Skeletal muscle cell (primary cell): ENCODE measurements at regions not wholly inside any gene's neighbourhood (a gene's known extent, or its start where the extent isn't known, plus 50 kb on each side); places are given as distances from the start of the nearest gene placed in this dataset.

Experiments used
- DNase-seq: peaks from one replicate; pipeline ENCODE4 v3.0.0-alpha.2; 2010; ENCODE audit warnings: low read depth
- H3K4me3 ChIP-seq: 2 replicates; pipeline ENCODE4 v1.5.1; 2011; ENCODE audit warnings: low read depth, mild to moderate bottlenecking, control low read depth, low read length, moderate library complexity

DNA sequence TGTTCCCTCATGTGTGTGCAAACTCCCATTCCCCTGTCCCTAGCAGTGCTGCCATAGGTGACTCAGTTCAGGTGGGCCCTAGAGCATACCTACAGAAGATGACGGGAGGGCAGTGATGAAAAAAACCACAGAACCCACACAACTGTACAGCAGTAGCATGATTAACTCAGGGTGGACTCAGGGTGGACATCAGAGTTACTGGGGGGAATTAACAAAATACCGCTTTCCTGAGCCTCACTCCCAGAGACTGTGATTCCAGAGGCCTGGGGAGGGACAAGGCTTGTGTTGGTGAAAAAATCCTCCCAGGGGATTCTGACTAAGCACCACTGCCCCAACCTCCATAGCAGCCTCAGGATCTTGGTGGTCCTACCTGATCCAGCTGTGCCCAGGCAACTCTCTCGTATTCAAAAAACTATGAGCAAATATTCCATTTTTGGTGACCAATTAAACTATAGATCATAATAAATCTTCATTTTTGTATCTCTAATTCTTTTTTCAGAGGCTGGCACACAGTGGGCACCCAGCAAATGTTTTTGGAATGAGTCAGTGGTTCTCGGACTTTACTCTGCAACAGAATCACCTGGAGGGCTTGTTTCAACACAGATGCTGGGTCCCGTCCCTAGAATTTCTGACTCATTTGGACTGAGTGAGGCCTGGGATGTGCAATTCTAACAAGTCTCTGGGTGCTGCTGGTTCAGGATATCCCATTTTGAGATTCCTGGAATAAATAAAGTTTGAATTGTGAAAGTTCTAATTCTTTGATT, 84.1 kb upstream of the NABP1 start:
- H3K4me3 ChIP-seq, result no peak overlapping the region
- DNase-seq, result peak; percentile 38

DNA sequence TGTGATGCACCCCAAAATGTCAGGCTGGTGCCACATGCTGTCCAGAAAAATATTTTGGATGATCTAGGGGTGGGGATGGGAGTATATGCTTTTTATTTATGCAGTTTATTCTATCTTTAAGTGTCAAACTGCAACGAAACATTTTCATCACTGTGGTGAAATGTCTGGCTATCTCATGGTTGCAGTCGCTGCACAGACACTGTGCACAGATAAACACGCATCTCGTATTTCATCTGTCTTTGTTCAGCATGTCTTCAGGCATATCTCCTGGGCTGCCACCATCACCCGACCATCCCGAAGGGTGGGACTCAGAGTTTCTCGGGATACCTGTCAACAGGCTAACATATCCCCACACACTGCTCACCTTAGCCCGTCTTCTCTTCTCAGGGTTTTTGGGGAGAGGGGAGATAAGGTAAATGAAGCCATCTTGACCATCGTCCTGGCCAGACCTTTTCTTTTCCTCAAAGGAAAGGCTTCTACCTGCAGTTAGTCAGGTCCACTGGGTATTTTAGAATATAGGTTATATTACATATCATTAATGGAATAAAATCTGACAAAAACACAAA, 80.7 kb upstream of the NABP1 start:
- no peak for DNase-seq
- H3K4me3 ChIP-seq, result no peak overlapping the region

DNA sequence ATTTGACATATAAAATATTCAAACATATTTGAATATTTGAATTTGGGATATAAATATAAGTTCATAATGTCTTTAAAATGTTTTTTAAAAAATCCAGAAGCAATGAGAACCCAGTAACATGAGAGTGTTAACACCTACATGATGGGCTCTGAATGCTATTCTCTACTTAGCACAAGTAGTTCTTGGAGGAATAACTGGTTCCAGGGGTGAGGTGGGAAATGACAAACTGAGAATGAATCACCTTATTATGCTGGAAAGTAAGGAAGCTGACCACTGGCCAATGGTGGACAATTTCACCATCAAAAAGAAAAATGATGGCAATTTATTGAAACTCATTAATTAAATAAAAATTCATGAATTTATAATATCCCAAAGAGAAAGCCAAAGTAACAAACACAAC, 79.6 kb upstream of the NABP1 start:
- H3K4me3 ChIP-seq, result no peak overlapping the region
- no peak for DNase-seq

DNA sequence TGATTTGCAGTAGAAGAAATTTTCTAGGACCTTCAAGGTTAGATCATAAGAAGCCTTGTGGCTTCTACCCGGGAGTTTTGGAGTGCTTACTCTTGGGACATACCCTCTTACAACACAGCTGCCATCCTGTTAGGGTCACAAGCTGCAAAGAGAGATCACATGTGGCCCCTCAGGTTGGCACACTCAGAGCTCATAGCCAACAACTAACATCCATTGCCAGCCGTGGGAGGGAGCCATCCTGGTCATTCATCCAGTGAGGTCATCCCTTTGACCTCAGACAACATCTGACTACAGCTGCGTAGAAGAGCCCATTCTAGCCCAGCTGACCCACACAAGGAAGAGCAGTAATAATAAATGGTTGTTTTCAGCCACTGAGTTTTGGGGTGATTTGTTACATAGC, 76.9 kb upstream of the NABP1 start:
- no peak overlapping the region for H3K4me3 ChIP-seq
- DNase-seq, result no peak

DNA sequence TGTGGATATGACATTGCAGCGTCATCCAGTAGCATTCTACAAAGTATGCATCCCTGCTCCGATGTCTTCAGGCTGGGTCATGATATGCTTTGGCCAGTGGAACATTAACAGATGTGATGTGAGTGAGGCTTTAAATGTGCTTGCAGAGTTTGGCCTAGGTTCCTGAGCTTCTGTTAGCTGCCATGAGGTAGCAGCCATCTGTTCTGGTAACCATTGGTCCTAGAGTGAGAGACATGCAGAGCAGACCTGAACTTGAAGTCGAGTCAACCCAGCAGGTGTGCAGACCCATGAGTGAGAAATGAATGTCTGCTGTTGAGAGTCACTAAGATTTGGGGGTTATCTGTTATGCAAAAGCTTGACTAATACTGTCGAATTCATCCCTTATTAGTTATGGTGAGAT, 73.8 kb upstream of the NABP1 start:
- H3K4me3 ChIP-seq, result no peak overlapping the region
- no peak for DNase-seq

DNA sequence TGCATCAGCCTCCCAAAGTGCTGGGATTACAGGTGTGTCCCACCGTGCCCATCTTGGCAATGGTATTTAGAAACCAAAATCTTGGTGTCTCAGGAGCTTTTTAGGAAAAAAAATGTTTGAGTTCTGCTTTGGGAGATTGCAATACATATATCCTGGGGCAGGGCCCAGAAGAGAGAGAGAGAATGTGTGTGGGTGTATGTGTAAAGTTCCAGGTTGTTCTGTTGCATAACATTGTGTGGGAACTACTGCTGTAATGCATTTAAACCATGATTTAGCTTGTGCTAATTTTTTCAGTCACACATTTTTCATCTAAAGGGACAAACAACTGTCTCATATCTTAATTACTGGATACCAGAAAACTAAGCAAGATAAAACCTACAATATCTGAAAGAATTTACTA, 70.8 kb upstream of the NABP1 start:
- DNase-seq, result peak; percentile 33
- H3K4me3 ChIP-seq, result no peak overlapping the region

DNA sequence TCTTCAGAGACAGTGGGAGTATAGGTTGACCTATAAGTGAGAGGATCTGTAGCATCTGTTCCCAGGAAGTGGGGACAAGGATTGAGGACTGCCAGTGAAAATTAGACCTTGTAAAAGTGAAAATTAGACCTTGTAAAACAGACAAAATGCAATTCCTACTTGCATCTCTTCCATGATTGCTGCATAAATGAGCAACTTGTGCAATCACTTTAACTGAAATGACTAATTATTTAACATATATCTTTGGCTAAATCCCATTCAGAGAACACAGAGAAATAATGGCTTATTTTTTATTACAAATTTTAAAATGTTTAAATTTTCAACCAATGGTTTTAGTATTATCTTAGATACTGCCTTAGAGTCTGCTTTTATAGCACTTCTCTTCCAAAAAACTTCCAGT, 67.2 kb upstream of the NABP1 start:
- no peak for DNase-seq
- no peak overlapping the region for H3K4me3 ChIP-seq

DNA sequence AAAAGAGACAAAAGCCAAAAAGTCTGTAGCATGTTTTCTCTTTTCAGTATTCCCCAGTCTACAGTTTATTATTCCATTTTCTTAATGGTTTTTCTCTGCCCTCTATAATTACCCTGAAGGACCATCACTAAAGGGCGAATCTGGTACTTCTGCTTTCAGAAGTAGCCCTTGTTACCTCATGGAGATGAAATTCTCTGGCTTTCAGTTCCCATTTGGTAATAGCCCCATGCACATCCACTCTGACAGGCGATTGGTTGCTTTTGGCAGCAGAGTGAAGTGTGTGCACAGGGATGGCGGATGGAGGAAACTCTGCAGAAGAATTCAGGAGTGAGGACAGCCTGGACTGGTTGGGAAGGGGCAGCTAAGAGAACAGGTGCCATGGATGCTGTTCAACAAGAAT, 66.3 kb upstream of the NABP1 start:
- DNase-seq, result no peak
- no peak overlapping the region for H3K4me3 ChIP-seq

DNA sequence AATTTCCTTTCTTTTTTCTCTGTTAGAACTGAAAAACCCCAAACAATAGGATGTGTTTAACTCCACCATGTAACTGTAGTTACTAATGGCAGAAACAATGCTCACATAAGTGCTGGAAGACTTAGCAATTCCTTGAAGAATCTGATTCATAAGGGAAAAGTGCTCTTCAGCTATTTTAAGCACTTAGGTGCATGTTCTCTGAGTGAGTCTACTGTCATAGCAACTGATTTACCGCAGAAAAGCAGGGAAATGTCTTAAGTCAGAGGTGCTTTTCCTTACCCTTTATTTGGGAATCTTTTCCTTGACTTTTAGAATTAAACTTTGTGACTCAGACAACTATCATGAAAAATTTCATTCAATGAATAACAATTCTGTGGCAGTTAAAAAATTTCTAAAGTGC, 65.4 kb upstream of the NABP1 start:
- peak; percentile 82 for DNase-seq
- H3K4me3 ChIP-seq, result no peak overlapping the region

DNA sequence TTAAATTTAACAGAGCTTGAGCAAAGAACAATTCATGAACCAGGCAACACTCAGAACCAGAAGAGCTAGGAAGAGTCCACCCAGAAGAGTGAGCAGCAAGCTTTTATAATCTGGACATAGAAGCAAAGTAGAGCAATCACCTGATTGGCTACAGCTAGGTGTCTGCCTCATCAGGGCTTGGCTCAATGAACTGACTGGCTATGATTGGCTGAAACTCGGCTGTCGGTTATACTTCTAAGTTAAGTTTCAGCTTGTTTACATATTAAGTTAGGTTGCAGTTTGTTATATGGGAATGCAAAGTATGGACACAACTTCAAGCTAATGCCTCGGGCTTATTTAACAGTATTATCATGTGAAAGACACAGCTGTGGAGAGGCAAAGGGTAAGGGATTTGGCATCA, 63.2 kb upstream of the NABP1 start:
- no peak overlapping the region for H3K4me3 ChIP-seq
- no peak for DNase-seq

DNA sequence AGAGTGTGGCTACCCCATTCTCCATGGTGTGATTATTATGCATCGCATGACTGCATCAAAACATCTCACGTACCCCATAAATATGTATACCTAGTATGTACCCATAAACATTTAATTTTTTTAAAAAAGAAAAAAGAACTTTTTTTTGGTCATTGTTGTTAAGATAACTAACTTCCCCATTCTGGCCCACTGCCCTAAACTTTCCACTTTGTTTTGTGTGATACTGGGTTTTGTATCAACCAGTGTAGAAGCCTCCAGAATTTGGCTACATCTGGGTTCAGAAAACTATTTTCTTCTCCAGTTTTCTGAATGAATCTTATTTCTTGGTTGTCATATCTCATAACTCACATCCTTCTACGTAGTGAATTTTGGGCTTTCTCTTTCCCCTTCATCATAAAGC, 62.3 kb upstream of the NABP1 start:
- DNase-seq, result no peak
- H3K4me3 ChIP-seq, result no peak overlapping the region

DNA sequence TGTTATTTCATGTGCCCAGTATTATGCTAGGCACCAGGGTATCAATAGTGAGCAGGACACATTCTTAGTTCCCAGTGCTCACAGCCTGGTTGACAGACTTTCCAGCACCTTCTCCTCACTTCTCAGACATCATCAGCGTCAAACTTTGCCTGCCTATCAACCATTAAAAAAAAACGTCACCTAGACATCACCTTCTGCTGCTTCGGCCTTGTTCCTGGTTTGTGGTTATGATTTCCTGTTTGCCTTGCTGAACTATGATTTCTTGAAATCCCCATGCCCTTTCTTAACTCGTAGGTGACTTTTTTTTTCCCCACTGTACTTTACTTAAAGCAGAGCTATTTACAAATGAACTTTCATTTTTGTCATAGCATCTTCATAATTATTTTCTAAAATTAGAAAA, 60.4 kb upstream of the NABP1 start:
- DNase-seq, result no peak
- no peak overlapping the region for H3K4me3 ChIP-seq

DNA sequence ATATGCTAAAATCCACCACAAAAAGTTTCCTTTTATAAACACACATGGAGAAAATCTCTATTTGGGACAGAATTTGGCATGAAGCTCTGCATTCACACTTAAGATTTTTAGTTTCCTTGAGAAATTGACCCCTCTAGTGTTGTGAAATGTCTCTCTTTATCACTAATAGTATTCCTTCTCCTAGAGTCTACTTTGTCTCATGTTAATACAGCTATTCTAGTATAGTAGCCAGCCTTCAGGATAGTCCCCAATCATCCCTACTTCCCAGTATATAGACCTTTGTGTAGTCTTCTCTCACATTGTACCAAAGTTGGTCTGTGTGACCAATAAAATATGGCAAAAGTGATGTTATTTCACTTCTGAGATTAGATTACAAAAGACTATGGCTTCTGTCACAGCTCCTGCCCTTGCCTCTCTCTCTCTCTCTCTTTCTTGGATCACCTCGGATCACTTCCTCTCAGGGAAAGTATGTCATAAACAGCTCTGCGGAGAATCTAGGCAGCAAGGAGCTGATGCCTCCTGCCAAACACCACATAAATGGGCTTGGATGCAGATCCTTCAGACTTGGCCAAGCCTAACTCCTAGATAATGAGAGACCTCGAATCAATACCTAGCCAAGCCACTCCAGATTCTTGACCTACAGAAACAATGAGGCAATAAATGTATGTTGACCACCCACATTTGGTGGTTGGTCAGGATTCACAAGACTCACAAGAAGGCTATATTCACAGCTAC, 59.7 kb upstream of the NABP1 start:
- H3K4me3 ChIP-seq, result no peak overlapping the region
- no peak for DNase-seq

DNA sequence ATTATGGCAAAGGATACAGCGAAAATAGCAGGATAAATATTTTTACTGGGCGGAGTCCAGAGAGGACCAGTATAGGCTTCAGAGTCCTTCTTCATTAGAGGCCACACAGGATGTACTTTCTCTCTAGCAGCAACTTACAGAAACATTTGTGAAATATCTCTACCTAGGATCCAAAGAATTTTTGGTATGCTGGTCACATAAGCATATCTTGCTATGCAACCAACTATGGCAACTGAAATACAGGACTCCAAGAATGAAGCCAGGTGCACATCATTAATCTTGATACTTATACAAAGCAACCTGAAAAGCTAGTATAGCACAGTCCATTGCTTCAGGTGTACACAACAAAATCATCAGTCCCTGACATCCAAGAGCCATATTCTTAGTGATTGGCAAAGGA, 59.1 kb upstream of the NABP1 start:
- no peak overlapping the region for H3K4me3 ChIP-seq
- no peak for DNase-seq

DNA sequence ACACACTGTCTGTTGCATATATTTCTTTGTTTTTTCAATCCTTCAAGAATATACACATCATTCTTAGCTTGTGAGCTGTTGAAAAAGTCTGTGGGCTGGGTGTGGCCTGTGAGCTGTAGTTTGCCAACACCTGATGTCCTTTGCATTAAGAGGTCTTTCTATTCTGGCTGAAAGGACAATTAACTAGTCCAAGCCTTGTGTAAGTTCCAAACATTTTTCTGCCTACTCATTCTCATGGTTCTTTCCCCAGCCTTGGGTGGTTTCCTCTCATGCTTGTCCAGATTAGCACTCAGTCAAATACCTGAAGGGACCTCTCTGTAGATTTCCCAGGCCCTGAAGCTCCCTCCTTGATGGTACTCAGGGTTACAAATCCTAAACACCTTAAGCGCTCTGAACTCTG, 57.8 kb upstream of the NABP1 start:
- H3K4me3 ChIP-seq, result no peak overlapping the region
- DNase-seq, result no peak

DNA sequence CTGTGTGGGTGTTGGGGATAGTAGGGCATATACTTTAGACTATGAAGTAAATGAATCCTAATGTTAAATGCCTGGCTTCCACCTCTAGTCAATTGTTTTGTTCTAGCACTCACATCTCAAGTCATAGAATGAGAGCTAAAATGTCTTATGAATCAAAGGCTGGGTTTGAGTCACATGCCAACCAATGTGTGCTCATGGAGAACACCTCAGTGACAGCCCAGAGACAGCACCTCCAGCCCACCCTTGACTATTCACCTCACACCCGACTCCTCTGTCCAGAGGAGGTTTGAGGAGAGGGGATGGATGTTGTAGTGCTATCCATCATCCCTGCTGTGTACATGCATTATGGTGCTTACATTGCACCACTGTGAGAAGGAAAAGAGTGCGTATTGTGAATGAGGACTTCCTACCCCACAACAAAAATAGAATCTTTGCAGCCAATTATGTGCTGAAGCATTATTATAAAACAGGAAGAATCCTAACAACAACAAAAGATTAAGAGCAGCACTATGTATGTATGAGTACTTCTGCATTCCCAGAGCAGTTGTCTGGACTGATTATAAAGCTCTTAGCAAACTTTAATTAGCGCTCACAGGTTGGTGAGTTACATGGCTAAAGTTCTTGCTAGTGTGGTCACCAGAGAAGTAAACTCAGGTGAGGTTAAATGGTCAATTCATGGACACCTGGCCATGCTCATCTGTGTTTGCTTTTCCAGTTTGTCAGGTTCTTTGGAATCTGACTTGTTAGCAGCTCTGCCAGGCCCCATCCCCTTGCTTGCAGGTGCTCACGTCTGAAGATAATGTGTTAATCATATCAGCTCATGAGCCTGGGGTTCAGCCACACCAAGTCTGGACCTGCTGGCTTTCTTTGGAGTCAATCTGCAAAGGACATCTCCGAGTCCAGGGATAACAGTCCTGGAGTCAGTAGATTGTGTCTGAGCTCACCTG, 55.3 kb upstream of the NABP1 start:
- DNase-seq, result no peak
- H3K4me3 ChIP-seq, result no peak overlapping the region

DNA sequence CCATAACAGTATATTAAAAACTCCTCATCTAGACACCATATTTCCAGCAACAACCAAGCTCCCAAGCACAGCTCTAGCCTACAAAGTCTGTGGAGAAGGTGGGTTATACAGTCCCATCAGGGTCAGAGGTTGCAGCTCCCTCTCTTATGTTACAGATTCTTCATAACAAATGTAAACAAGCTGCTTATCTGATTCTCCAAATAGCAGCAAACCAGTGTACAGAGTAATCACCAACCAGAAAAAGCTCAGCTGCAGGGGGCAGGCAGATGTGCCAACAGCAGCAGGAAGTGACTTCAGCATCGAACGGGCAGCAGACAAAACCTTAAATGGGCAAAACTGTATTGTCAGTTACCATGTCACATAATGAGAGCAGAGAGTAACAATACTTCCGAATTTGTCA, 52.9 kb upstream of the NABP1 start:
- no peak for DNase-seq

DNA sequence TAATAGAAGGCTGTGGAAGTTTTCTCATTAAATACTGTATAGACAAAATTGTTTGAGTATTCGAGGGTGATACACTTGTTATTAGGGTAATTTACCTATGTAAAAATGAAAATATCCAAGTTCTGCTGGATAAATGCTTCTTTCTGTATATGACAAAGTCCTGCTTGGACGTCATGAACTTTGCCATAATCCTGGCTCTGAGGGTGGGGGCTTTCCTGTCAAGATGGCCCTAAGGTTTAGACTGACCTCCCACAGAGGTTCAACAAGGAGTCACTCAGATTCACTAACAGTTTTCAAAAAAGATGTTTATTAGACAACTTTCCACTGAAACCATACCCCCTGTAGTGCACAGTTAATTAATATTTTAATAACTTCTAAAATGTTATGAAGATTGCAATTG, 52.5 kb upstream of the NABP1 start:
- no peak overlapping the region for H3K4me3 ChIP-seq
- DNase-seq, result no peak

More for the DNA sequence above, 52.9 kb upstream of the NABP1 start:
- no peak overlapping the region for H3K4me3 ChIP-seq

DNA sequence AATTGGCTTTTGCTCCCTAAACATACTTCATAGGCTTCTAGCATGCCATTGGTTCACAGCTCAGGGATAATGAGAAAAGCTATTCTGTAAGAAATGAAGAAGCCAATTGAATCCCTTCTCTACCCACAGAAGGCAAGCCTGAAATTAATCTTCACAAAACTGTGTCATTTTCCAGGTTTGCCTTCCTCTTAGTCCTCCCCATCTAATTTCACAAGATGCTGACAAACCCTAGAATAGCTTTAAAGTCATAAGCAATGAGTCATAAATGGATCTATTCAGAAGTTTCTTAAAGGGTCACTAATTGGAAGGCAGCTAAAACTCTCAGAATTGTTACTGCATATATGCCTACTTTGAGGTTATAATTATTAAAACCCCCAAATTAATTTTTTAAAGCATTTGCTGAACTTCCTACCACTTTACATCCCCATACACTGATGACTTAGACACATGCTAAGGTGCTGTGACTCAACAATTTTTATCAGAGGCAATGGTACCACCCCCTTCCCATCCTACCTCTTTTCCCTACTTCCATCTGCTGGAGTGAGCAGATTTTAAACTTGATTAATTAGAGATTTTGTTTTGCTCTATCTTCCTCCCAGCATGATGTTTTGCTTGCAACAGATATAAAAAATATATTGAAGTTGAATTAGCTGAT, 51.3 kb upstream of the NABP1 start:
- no peak overlapping the region for H3K4me3 ChIP-seq
- no peak for DNase-seq
